ENCODE measurements at regions not wholly inside any gene's neighbourhood (a gene's known extent, or its start where the extent isn't known, plus 50 kb on each side); places are given as distances from the start of the nearest gene placed in this dataset.

DNA sequence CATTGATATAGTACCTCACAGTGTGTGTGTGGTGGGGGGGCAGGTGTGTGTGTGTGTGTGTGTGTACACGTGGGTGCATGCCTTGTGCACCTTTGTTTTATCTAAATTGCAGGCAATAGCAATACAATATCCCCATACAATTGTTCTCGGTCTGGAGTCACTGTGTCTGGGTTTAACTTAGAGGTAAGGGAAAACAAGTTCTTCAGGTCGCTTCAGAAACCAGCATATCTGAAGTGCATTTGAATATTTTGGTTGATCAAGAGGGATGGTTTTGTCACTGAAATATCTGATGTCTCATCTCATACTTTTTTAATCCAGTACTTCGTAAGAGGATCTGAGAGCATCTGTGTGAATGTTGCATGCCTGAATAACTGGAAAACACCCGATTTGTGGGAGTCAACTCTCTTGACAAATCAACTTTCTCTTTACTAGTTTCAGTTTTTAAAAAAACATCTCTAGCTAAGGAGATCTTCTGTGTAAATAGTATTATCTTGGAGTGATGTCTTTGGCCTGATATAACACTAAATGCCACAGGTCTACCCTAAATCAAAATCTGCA is 206.8 kb upstream of the NR2F2 start:
- no peak overlapping the region for H3K4me3 ChIP-seq (ENCODE audit: low read length)
- TF ChIP-seq, protein P1, sequence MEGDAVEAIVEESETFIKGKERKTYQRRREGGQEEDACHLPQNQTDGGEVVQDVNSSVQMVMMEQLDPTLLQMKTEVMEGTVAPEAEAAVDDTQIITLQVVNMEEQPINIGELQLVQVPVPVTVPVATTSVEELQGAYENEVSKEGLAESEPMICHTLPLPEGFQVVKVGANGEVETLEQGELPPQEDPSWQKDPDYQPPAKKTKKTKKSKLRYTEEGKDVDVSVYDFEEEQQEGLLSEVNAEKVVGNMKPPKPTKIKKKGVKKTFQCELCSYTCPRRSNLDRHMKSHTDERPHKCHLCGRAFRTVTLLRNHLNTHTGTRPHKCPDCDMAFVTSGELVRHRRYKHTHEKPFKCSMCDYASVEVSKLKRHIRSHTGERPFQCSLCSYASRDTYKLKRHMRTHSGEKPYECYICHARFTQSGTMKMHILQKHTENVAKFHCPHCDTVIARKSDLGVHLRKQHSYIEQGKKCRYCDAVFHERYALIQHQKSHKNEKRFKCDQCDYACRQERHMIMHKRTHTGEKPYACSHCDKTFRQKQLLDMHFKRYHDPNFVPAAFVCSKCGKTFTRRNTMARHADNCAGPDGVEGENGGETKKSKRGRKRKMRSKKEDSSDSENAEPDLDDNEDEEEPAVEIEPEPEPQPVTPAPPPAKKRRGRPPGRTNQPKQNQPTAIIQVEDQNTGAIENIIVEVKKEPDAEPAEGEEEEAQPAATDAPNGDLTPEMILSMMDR (conservative IDR thresholded peaks at IDR 0.05; ENCODE audit: low read length) = no peak
- DNase-seq (ENCODE audit: low read depth) = no peak

DNA sequence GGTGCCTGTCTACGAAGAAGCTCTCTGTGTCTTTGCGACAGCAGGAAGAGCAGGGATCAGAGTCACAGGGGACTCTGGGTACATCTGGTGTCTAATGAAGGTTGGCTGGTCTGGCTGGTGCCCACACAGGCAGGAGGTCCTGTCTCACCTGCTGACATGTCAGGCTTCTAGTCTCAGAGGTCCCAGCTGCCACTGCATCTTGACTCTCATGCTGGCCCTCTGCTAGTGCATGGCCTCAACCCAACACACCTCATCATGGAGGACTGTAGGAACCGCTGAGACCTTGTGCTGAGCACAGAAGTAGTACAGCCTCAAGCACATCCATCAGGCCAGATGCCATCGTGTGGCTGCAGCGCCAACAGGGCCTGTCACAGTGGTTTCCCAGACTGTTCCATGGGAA is 206.1 kb upstream of the NR2F2 start:
- no peak overlapping the region for H3K4me3 ChIP-seq (ENCODE audit: low read length)
- TF ChIP-seq, protein P1 (conservative IDR thresholded peaks at IDR 0.05; ENCODE audit: low read length) = no peak

DNA sequence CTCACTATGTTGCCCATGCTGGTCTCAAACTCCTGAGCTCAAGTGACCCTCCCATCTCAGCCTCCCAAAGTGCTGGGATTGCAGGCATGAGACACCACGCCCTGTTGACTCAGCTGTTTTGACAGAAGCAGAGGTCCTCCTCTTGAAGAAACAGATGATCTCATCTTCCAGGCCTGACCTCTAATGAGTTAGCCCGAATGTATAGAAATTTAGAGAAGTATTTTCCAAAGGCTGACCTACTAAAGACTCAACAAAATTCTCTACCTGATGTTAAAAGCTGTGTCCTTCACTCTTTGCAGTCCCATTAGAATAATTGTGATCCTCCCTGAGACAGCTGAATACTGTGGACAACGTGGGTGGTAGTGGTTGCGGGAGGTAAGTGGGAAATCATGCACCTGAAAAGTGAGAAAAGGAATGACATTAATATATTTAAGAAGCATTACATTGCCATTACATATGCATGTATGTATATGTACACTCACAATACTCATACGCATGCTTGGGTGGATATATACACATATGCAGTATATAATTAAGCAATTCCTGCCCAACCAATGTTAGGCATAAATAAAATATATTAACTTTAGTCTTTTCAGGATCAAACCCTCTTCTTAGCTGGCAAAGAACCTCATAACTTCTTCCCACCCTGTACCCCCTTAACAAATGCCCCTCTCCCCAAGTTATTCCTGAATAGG is 204.6 kb upstream of the NR2F2 start:
- DNase-seq (ENCODE audit: low read depth) = no peak
- TF ChIP-seq, protein P1 (conservative IDR thresholded peaks at IDR 0.05; ENCODE audit: low read length) = no peak
- H3K4me3 ChIP-seq (ENCODE audit: low read length) = no peak overlapping the region

More for the DNA sequence above, 206.1 kb upstream of the NR2F2 start:
- DNase-seq (ENCODE audit: low read depth) = no peak

DNA sequence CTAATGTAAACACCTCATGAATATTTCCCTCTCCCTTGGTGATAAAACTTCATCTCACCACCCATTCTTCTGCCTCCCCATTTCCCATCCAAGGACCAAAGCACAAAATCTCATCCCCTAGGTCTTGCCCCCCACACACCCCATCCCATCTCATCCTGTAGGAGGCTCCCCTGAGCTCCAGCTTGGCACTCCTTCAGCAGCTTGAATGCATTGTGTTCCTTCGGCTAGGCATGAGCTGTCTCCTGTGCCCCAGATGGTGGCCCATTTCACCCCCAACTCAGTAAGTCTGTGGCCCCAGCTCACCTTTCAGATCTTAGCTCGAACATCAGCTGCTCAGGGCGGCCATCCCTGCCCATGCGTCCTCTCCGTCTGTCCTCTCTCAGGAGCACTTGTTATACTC is 203.6 kb upstream of the NR2F2 start:
- DNase-seq (ENCODE audit: low read depth) = no peak
- no peak overlapping the region for H3K4me3 ChIP-seq (ENCODE audit: low read length)
- TF ChIP-seq, protein P1 (conservative IDR thresholded peaks at IDR 0.05; ENCODE audit: low read length) = no peak

DNA sequence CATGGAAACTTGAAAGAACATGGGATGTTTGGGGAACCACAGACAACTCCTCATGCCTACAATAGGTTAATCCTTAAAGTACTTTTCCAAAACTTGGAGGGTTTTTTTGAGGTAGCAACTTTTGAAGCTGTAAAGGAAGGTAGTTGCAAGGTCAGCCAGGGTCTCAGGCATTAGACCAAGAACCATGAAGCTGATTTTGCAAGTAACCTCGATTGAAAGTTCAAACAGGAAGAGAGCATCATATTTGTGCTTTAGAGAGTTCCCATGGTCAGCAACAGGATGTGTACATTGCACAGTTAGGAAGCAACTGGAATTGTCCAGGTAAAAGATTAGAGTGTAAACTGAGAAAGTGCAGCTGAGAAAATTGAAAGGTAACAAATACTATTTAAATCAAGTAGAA is 199.8 kb upstream of the NR2F2 start:
- no peak for DNase-seq (ENCODE audit: low read depth)
- TF ChIP-seq, protein P1 (conservative IDR thresholded peaks at IDR 0.05; ENCODE audit: low read length) = no peak
- no peak overlapping the region for H3K4me3 ChIP-seq (ENCODE audit: low read length)

DNA sequence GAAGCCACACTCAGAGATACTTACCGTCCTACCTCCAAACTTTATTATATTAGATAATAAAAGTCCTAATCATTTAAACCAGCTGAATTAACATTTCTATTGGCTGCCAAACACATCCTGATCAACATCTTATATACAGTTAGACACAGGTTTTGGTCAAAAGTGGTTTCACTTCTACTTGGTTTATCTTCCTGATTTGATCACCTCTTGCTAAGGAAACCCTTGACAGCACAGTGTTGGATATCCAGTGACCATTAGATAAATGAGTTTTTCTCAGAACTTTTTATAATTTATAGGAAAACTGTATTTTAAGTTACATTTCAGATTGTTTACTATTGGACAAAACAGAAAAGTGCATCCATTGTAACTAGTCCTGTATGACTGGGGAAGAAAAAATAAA is 198.4 kb upstream of the NR2F2 start:
- no peak overlapping the region for H3K4me3 ChIP-seq (ENCODE audit: low read length)
- DNase-seq (ENCODE audit: low read depth) = no peak
- TF ChIP-seq, protein P1 (conservative IDR thresholded peaks at IDR 0.05; ENCODE audit: low read length) = no peak

All from AG10803 (cell line).